HepG2 (cell line): ENCODE measurements at regions not wholly inside any gene's neighbourhood (a gene's known extent, or its start where the extent isn't known, plus 50 kb on each side); places are given as distances from the start of the nearest gene placed in this dataset.

Experiments used
- ATAC-seq: fragments of 200-7000 bp; cut with Tn5 transposase; 3 replicates; pipeline ENCODE4 v1.9.1; 2020; ENCODE audit warnings: mild to moderate bottlenecking, moderate library complexity
- BruUV-seq: library from RNA; stranded (reverse); fragments of 400-500 nt; replicated peaks from 2 replicates; lab custom pipeline; 2021; lab: Mats Ljungman, UMichigan
- CTCF ChIA-PET: fragments of 300-600 bp; formaldehyde crosslinking; extraction: SDS; loops from one replicate; lab custom pipeline; 2021; ENCODE audit warnings: low total read pairs, inconsistent platforms, low intra/inter-chr PET ratio; lab: Yijun Ruan, JAX
- POLR2A ChIA-PET: fragments of 350-600 bp; sonication (Branson Sonifier 250); formaldehyde crosslinking; loops from one replicate; lab custom pipeline; 2020; ENCODE audit warnings: antibody characterized with exemption, inconsistent platforms; lab: Yijun Ruan, JAX
- DNase-seq: peaks from one replicate; pipeline ENCODE4 v3.0.0-alpha.2; 2015; ENCODE audit warnings: low spot score
- FAIRE-seq: peaks from 3 replicates; lab custom pipeline; 2011; peaks lifted over from hg19 to GRCh38; lab: Jason Lieb, UNC
- H2AFZ ChIP-seq: one replicate; pipeline ENCODE4 v1.6.1; 2011; ENCODE audit warnings: low read length, inconsistent platforms
- H3K27ac ChIP-seq: fragments of 300-600 bp; 3 replicates; pipeline ENCODE4 v1.8.0; 2011; ENCODE audit warnings: mixed run types, mild to moderate bottlenecking, mixed read lengths, low read length, inconsistent platforms; ENCODE audit not compliant: insufficient read depth; ENCODE audit errors: extremely low read length
- H3K27me3 ChIP-seq, 2 experiments: fragments of 200-600 bp in 1 of 2; 2 replicates in 1 of 2; 3 replicates in 1 of 2; pipeline versions ENCODE4 v1.6.0 to v1.8.0; 2011; ENCODE audit warnings: low read length in 2 of 2, mild to moderate bottlenecking in 2 of 2, moderate library complexity in 2 of 2, inconsistent platforms in 1 of 2; ENCODE audit not compliant: insufficient read depth in 2 of 2, control insufficient read depth in 1 of 2
- H3K36me3 ChIP-seq, 2 experiments: fragments of 200-600 bp in 1 of 2; replicated peaks in 1 of 2; 2 replicates in 1 of 2; 3 replicates in 1 of 2; pipeline versions ENCODE4 v1.5.1 to v1.8.0; 2011; ENCODE audit warnings: low read length in 2 of 2, inconsistent platforms in 1 of 2; ENCODE audit not compliant: insufficient read depth in 2 of 2, control insufficient read depth in 1 of 2
- H3K4me1 ChIP-seq: 2 replicates; pipeline ENCODE4 v1.5.1; 2012; ENCODE audit warnings: low read length, inconsistent platforms; ENCODE audit not compliant: insufficient read depth
- H3K4me2 ChIP-seq: 2 replicates; pipeline ENCODE4 v1.6.0; 2011; ENCODE audit warnings: low read depth, low read length, inconsistent platforms
- H3K4me3 ChIP-seq, 3 experiments: fragments of 200-600 bp in 1 of 3; sonication (generic), shearing (Covaris generic) in 1 of 3; replicated peaks in 1 of 3; 2 replicates each; pipeline ENCODE4 v1.5.1; 2011 to 2016; ENCODE audit warnings: low read length in 3 of 3, inconsistent platforms in 2 of 3, low read depth in 2 of 3, mild to moderate bottlenecking in 2 of 3, control low read depth in 1 of 3, mixed read lengths in 1 of 3; ENCODE audit not compliant: insufficient read depth in 1 of 3
- H3K79me2 ChIP-seq: one replicate; pipeline ENCODE4 v1.6.1; 2011; ENCODE audit warnings: low read length, inconsistent platforms; ENCODE audit not compliant: insufficient read depth
- H3K9ac ChIP-seq: 2 replicates; pipeline ENCODE4 v1.6.0; 2011; ENCODE audit warnings: mild to moderate bottlenecking, low read depth, low read length, inconsistent platforms; ENCODE audit not compliant: insufficient read depth
- H3K9me3 ChIP-seq: 2 replicates; pipeline ENCODE4 v1.5.1; 2012; ENCODE audit warnings: mild to moderate bottlenecking, low read length
- H4K20me1 ChIP-seq: 2 replicates; pipeline ENCODE4 v1.6.0; 2011; ENCODE audit warnings: inconsistent platforms, mild to moderate bottlenecking, low read length, moderate library complexity; ENCODE audit not compliant: insufficient read depth
- CHD2 ChIP-seq: IDR thresholded peaks from 2 replicates; pipeline ENCODE4 v1.6.1; 2011; ENCODE audit warnings: low read depth, low read length, improper control_type of control experiment
- KAT7 ChIP-seq: IDR thresholded peaks from 2 replicates; pipeline ENCODE4 v1.6.1; 2018; ENCODE audit warnings: borderline replicate concordance, missing compliant biosample characterization
- PAF1 ChIP-seq: IDR thresholded peaks from 2 replicates; pipeline ENCODE4 v1.6.1; 2016; ENCODE audit warnings: missing genetic modification reagents, missing compliant biosample characterization
- SALL1 ChIP-seq: sonication (generic); formaldehyde crosslinking; IDR thresholded peaks from 2 replicates; pipeline ENCODE4 v1.8.0; 2022; ENCODE audit warnings: mild to moderate bottlenecking, missing genetic modification reagents
- ZNF124 ChIP-seq: sonication (generic); formaldehyde crosslinking; IDR thresholded peaks from 2 replicates; pipeline ENCODE4 v1.4.0; 2020; ENCODE audit warnings: missing genetic modification reagents
- ZNF572 ChIP-seq: sonication (generic); formaldehyde crosslinking; IDR thresholded peaks from 2 replicates; pipeline ENCODE4 v1.5.1; 2020; ENCODE audit warnings: mild to moderate bottlenecking, missing genetic modification reagents
- WGBS: methylation state at CpG from one replicate; pipeline ENCODE4 v1.1.6; 2017; ENCODE audit warnings: low lambda C conversion rate; 5-methylcytosine and 5-hydroxymethylcytosine counted together
- in situ Hi-C: cut with HindIII; loops from 2 replicates; pipeline ENCODE4 v1.10.0; 2017; ENCODE audit warnings: low pct_unique_long_range_greater_than_20kb; ENCODE audit not compliant: extremely low pct_ligation_motif_present
- intact Hi-C: fragments of 100-400 bp; cut with micrococcal nuclease; formaldehyde crosslinking; loops from one replicate; pipeline ENCODE4 v1.10.0; 2022; ENCODE audit not compliant: unreplicated experiment
- TF ChIP-seq, protein P1 (sequence below), 2 experiments: sonication (generic) in 1 of 2; formaldehyde crosslinking in 1 of 2; IDR thresholded peaks; 2 replicates each; pipeline versions ENCODE4 v1.5.1 to v1.6.1; 2011 to 2020; ENCODE audit warnings: borderline replicate concordance in 1 of 2, low read depth in 1 of 2, low read length in 1 of 2, mild to moderate bottlenecking in 1 of 2, missing genetic modification reagents in 1 of 2, moderate library complexity in 1 of 2
- TF ChIP-seq, protein P2 (sequence below): sonication (generic); formaldehyde crosslinking; IDR thresholded peaks from 2 replicates; pipeline ENCODE4 v1.4.0; 2020; ENCODE audit warnings: missing genetic modification reagents, mild to moderate bottlenecking, borderline replicate concordance

GRCh38 chr3:20403986-20404740, 218.2 kb upstream of the SGO1 start (continued):
- TF ChIP-seq, protein P1, sequence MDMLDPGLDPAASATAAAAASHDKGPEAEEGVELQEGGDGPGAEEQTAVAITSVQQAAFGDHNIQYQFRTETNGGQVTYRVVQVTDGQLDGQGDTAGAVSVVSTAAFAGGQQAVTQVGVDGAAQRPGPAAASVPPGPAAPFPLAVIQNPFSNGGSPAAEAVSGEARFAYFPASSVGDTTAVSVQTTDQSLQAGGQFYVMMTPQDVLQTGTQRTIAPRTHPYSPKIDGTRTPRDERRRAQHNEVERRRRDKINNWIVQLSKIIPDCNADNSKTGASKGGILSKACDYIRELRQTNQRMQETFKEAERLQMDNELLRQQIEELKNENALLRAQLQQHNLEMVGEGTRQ (IDR thresholded peaks at IDR 0.05; ENCODE audit: low read depth, low read length): no peak
- TF ChIP-seq, protein P1 (CRISPR knock-in tag; IDR thresholded peaks at IDR 0.05; ENCODE audit: borderline replicate concordance): no peak
- TF ChIP-seq ZNF124 (CRISPR knock-in tag): no peak
- TF ChIP-seq CHD2: no peak
- no peak for TF ChIP-seq SALL1 (CRISPR knock-in tag)
- no peak for TF ChIP-seq PAF1 (CRISPR knock-in tag)

DNA sequence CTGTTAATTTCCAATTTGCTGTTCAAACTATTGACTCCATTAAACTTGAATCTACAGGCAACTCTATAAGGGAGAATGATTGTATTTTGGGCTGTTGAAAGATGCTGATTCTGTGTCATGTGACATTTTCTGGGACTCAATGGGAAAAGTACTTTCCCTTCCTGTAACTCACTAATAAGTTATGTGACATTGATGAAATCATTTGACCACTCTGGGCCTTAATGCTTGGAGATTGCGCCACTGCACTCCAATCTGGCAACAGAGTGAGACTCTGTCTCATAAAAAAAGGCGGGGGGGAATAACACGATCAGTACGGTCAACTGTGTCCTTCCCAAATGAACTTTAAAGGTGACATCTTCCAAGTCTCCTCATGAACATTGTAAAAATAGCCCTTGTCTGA, 215.2 kb upstream of the SGO1 start:
- no peak overlapping the region for H3K4me3 ChIP-seq
- DNase-seq: no peak
- H2AFZ ChIP-seq: no peak overlapping the region
- TF ChIP-seq, protein P2, sequence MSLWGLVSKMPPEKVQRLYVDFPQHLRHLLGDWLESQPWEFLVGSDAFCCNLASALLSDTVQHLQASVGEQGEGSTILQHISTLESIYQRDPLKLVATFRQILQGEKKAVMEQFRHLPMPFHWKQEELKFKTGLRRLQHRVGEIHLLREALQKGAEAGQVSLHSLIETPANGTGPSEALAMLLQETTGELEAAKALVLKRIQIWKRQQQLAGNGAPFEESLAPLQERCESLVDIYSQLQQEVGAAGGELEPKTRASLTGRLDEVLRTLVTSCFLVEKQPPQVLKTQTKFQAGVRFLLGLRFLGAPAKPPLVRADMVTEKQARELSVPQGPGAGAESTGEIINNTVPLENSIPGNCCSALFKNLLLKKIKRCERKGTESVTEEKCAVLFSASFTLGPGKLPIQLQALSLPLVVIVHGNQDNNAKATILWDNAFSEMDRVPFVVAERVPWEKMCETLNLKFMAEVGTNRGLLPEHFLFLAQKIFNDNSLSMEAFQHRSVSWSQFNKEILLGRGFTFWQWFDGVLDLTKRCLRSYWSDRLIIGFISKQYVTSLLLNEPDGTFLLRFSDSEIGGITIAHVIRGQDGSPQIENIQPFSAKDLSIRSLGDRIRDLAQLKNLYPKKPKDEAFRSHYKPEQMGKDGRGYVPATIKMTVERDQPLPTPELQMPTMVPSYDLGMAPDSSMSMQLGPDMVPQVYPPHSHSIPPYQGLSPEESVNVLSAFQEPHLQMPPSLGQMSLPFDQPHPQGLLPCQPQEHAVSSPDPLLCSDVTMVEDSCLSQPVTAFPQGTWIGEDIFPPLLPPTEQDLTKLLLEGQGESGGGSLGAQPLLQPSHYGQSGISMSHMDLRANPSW: no peak
- no peak for TF ChIP-seq KAT7 (CRISPR knock-in tag)
- no peak for TF ChIP-seq ZNF572 (CRISPR knock-in tag)
- H3K4me2 ChIP-seq: no peak overlapping the region
- WGBS: 34% methylated on average over 4 of the region's 4 CpGs
- H3K9ac ChIP-seq: no peak overlapping the region
- ATAC-seq: no peak
- intact Hi-C loops: no loop called here
- H3K79me2 ChIP-seq: no peaks in the 10 kb centered on the region
- no peaks in the 10 kb centered on the region for H3K27me3 ChIP-seq
- POLR2A ChIA-PET: no interaction called here
- H4K20me1 ChIP-seq: no peaks in the 10 kb centered on the region
- CTCF ChIA-PET: no interaction called here
- no peaks in the 10 kb centered on the region for H3K36me3 ChIP-seq
- no peak overlapping the region for H3K27ac ChIP-seq
- peaks cover 14% of the 10 kb centered on the region; the same call in 1 of the 2 replicates for H3K9me3 ChIP-seq
- BruUV-seq: no TSS peak
- no peaks in the 10 kb centered on the region for H3K4me1 ChIP-seq
- FAIRE-seq: no peak
- in situ Hi-C loops: no loop called here
